Sciatic nerve (tissue), 2 donors: ENCODE measurements at regions not wholly inside any gene's neighbourhood (a gene's known extent, or its start where the extent isn't known, plus 50 kb on each side); places are given as distances from the start of the nearest gene placed in this dataset.

Experiments used
- ATAC-seq: fragments of 200-7000 bp; cut with Tn5 transposase; one replicate; pipeline ENCODE4 v1.9.1; 2020; ENCODE audit warnings: mild to moderate bottlenecking, moderate library complexity
- DNase-seq: peaks from one replicate; pipeline ENCODE4 v3.0.0-alpha.2; 2020; ENCODE audit warnings: low spot score
- intact Hi-C: fragments of 100-400 bp; cut with DNase I; formaldehyde crosslinking; loops from one replicate; pipeline ENCODE4 v1.14.2; 2022
- donor health status: DM: no; HTN: no; CAD: no.
- donor health status: DM: no; HTN: no; CAD: no.

DNA sequence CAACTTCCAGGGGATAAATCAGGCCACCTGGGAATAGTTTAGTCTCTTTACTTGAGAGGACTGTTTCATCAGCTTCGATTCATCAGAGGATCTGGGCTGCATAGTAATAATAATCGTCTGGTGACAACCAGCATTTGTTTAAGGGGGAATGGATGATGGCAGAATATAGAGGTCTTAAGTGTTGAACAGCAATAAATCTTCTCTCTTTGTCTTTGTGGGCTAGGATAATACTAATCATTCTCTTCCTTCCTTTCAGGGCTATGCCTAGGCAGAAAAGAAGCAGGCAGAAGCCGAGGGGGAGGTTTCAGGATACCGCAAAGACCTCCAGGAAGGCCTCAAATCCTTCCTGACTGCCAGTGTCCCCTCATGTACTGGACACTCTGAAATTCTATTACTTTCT lies 150.4 kb upstream of the GAREM1 start:
- ATAC-seq (no peak), DNase-seq (no peak)
- intact Hi-C loops: no loop called here

DNA sequence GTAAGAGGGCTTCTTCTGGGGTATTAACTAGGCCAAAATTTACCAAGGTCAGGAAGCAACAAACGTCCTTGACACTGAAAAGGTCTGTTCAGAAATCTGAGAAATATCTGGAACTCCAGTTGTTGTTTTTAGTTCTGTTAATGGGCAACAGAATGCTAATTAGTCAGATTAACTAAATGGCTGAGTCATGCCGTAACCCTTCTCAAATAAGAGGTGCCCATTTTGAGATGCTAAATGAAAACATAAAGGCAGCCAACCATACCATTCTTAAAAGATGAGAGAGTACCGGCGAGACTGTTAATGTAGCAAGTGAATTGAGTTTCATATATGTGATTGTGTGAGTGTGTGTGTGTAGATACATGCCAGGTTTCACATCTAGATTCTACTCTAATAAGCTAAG lies 147.9 kb upstream of the GAREM1 start:
- ATAC-seq: no peak
- no peak for DNase-seq
- intact Hi-C loops: no loop called here

GRCh38 chr18:32613821-32614220 lies 143.1 kb upstream of the GAREM1 start:
- ATAC-seq (no peak), DNase-seq (no peak)
- intact Hi-C loops: no loop called here

DNA sequence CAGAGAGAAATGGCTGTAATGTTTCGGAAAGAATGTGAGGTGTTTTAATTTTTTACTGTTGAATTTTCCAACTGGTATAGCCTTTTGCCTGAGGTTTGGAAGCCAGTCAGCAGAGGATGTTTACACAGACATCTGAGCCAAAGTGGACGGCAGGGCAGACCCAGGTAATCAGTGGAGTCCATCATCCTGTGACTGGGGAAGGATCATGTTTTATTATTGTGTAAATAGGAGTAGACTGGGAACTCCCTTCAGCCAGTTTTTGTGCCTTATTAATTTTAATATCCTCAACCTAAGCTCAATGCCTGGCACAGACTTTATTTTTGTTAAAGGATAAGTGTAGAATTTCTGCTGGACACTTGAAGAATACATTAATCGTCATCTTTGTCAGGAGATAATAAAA lies 142.0 kb upstream of the GAREM1 start:
- ATAC-seq: peak; percentile 48

DNA sequence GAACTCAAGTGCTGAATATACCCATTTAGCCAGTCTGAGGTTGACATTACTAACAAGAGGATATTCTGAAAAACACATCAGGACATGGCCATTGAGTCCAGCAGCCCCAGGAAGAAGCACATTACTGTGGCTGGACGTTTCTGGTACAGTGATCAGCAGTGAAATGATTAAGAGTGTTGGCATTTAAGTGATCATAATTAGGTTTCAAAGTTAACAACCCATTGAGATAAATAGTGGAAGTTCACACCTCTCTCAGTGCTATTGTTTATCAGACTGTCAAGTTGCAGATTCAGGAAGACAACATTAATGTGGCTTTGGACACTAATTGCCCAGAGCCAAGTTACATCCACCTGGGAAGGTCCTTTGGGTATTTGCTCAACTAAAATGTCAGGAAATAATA lies 139.5 kb upstream of the GAREM1 start:
- intact Hi-C loops: no loop called here
- no peak for DNase-seq

More for the DNA sequence above, 142.0 kb upstream of the GAREM1 start:
- intact Hi-C loops: no loop called here
- DNase-seq: no peak

GRCh38 chr18:32607816-32608215 lies 137.1 kb upstream of the GAREM1 start:
- DNase-seq: no peak
- no peak for ATAC-seq

More for the DNA sequence above, 139.5 kb upstream of the GAREM1 start:
- ATAC-seq: no peak

GRCh38 chr18:32598144-32598543 lies 127.5 kb upstream of the GAREM1 start:
- intact Hi-C loops: no loop called here
- ATAC-seq: no peak
- no peak for DNase-seq

More at GRCh38 chr18:32607816-32608215, 137.1 kb upstream of the GAREM1 start:
- intact Hi-C loops: no loop called here

DNA sequence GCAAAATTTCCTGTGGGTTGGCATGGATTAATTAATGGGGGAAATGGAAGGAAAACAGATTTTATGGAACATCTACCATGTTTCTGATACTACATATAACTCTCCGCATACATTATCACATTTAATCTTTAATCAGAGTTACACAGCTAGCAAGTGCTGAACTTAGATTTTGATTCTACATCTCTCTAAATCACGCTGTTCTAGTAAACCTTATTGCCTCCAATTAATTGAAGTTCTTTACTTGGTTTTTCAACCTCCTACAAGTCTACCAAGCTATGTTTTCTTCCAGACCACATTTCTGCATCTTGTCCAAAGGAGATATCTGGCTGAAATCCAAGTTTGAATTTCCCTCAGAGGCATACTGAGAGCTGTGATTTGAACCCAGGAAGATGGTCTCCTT lies 125.8 kb upstream of the GAREM1 start:
- no peak for ATAC-seq
- intact Hi-C loops: no loop called here
- no peak for DNase-seq

- DNase-seq (no peak), ATAC-seq (no peak)
- intact Hi-C loops: no loop called here
Measured at GRCh38 chr18:32595832-32596231, 125.2 kb upstream of the GAREM1 start.

GRCh38 chr18:32588191-32588590 lies 117.5 kb upstream of the GAREM1 start:
- intact Hi-C loops: no loop called here
- ATAC-seq: no peak
- DNase-seq: no peak

DNA sequence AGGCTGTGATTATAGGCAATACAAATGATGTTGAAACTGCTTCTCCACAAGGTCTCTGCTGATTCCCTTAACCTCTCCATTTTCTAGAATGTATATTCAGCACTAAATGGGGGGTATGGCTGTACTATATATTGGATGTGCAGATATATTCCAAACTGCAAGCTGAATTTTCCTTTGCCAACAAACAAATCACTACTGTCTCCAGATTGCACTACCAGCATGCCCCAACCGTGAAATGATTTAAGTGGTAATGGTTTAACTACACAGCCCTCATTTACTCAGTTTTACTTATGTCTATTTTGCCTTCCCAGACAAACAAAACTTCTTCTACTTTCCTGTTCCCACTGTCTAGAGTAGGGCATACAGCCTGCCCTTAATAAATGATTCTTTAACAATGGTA lies 112.7 kb upstream of the GAREM1 start:
- DNase-seq (no peak), ATAC-seq (no peak)
- intact Hi-C loops: no loop called here

GRCh38 chr18:32582455-32582854 lies 111.8 kb upstream of the GAREM1 start:
- DNase-seq: no peak
- intact Hi-C loops: no loop called here
- ATAC-seq: peak; percentile 55

- DNase-seq: no peak
- intact Hi-C loops: no loop called here
- no peak for ATAC-seq
Measured at GRCh38 chr18:32577561-32577960, 106.9 kb upstream of the GAREM1 start.

- intact Hi-C loops: no loop called here
- no peak for ATAC-seq
Measured at GRCh38 chr18:32576296-32576916, 105.7 kb upstream of the GAREM1 start.

GRCh38 chr18:32566960-32567359 lies 96.3 kb upstream of the GAREM1 start:
- intact Hi-C loops: no loop called here
- ATAC-seq (no peak), DNase-seq (no peak)

More at GRCh38 chr18:32576296-32576916, 105.7 kb upstream of the GAREM1 start:
- DNase-seq: peak; percentile 64

GRCh38 chr18:32553640-32554365 lies 83.1 kb upstream of the GAREM1 start:
- no peak for DNase-seq
- ATAC-seq: no peak
- intact Hi-C loops: loop anchor here (10.0 kb wide), 1 partner anchor 279 kb away; no protein-coding TSS in a partner anchor

DNA sequence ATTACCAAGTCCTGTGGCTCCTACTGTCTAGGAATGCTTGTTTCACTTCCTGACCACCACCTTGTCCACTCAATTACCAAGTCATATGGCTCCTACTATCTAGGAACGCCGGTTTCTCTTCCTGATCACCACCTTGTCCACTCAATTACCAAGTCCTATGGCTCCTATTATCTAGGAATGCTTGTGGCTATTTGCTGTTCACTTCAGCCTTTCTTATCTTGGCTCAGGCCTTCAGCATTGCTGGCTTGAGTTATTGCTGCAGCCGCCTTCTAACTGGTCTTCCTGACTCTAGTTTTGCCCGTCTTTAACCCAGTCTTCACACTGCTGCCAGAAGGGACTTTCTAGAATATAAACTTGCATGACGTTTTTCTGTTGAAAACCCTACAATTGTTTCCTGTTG lies 82.5 kb upstream of the GAREM1 start:
- intact Hi-C loops: loop anchor here (10.0 kb wide), 1 partner anchor 278 kb away; no protein-coding TSS in a partner anchor
- no peak for ATAC-seq
- no peak for DNase-seq

DNA sequence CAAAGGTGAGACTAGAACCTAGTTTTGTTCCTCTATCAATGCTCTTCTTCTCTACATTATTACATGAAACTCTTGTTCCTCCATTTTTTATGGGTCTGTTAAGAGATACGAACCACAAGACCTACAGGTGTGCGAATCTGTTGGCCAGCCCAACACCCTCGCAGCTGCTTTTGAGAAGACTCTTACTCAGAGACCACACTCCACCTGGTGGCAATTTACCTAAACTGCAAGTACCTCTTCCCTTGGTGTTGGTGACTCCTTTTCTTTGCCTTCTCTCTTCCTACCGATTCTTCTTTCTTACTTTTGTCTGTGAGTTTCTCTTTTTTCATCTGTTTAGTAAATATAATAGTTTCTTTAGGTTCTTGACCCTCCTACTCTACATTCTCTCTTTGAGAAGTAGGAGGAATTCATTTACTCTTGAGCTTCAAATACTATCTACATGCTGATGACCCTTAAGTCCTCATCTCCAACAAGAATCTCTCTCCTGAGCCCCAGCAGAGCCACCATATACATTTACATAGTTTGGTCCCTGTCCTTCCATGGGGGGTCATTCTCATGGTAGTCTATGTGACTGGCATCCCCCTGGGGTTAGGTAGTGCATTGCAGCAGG lies 81.8 kb upstream of the GAREM1 start:
- DNase-seq (peak; percentile 68), ATAC-seq (peak; percentile 78)
- intact Hi-C loops: loop anchor here (10.0 kb wide), 1 partner anchor 278 kb away; no protein-coding TSS in a partner anchor

- no peak for DNase-seq
- ATAC-seq: no peak
- intact Hi-C loops: loop anchor here (10.0 kb wide), 1 partner anchor 276 kb away; no protein-coding TSS in a partner anchor
Measured at GRCh38 chr18:32550963-32551362, 80.3 kb upstream of the GAREM1 start.
